ENCODE measurements at regions not wholly inside any gene's neighbourhood (a gene's known extent, or its start where the extent isn't known, plus 50 kb on each side); places are given as distances from the start of the nearest gene placed in this dataset.

GRCh38 chr16:86806838-86807351 is 228.5 kb downstream of the FOXL1 start:
- H3K4me3 ChIP-seq = no peak overlapping the region
- TF ChIP-seq, protein P1, sequence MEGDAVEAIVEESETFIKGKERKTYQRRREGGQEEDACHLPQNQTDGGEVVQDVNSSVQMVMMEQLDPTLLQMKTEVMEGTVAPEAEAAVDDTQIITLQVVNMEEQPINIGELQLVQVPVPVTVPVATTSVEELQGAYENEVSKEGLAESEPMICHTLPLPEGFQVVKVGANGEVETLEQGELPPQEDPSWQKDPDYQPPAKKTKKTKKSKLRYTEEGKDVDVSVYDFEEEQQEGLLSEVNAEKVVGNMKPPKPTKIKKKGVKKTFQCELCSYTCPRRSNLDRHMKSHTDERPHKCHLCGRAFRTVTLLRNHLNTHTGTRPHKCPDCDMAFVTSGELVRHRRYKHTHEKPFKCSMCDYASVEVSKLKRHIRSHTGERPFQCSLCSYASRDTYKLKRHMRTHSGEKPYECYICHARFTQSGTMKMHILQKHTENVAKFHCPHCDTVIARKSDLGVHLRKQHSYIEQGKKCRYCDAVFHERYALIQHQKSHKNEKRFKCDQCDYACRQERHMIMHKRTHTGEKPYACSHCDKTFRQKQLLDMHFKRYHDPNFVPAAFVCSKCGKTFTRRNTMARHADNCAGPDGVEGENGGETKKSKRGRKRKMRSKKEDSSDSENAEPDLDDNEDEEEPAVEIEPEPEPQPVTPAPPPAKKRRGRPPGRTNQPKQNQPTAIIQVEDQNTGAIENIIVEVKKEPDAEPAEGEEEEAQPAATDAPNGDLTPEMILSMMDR (IDR thresholded peaks at IDR 0.05) = no peak
- H3K36me3 ChIP-seq = no peaks in the 10 kb centered on the region
- peaks cover 0 to 13% of the 10 kb centered on the region in 2 donors for H3K4me1 ChIP-seq (ENCODE audit: control insufficient read depth in 1 of 2, low read depth in 2 of 2)
- no peaks in the 10 kb centered on the region for H3K9me3 ChIP-seq
- ATAC-seq (ENCODE audit: insufficient number of reproducible peaks, low FRiP score, low read depth) (no peak), DNase-seq (ENCODE audit: low spot score) (no peak)
- no peak overlapping the region for H3K27ac ChIP-seq
- no peaks in the 10 kb centered on the region for H3K27me3 ChIP-seq (replicated peaks; ENCODE audit: insufficient read depth)

- Histone ChIP-seq H3K27me3 (replicated peaks; ENCODE audit: insufficient read depth) (no peaks in the 10 kb centered on the region), H3K9me3 (no peaks in the 10 kb centered on the region), H3K27ac (no peak overlapping the region), H3K36me3 (no peaks in the 10 kb centered on the region), H3K4me3 (no peak overlapping the region), H3K4me1 (ENCODE audit: control insufficient read depth in 1 of 2, low read depth in 2 of 2) (peaks cover 0 to 13% of the 10 kb centered on the region in 2 donors)
- TF ChIP-seq, protein P1 (IDR thresholded peaks at IDR 0.05) = no peak
- DNase-seq (ENCODE audit: low spot score) (no peak), ATAC-seq (ENCODE audit: insufficient number of reproducible peaks, low FRiP score, low read depth) (no peak)
Observed at GRCh38 chr16:86808863-86809444, 230.6 kb downstream of the FOXL1 start.

GRCh38 chr16:86809458-86809955 is 231.2 kb downstream of the FOXL1 start:
- DNase-seq (ENCODE audit: low spot score) (no peak), ATAC-seq (ENCODE audit: insufficient number of reproducible peaks, low FRiP score, low read depth) (peak; percentile 19)
- H3K27me3 ChIP-seq (replicated peaks; ENCODE audit: insufficient read depth) = no peaks in the 10 kb centered on the region
- no peaks in the 10 kb centered on the region for H3K36me3 ChIP-seq
- H3K4me3 ChIP-seq = no peak overlapping the region
- TF ChIP-seq, protein P1 (IDR thresholded peaks at IDR 0.05) = no peak
- H3K9me3 ChIP-seq = no peaks in the 10 kb centered on the region
- H3K27ac ChIP-seq = no peak overlapping the region
- H3K4me1 ChIP-seq (ENCODE audit: control insufficient read depth in 1 of 2, low read depth in 2 of 2) = peaks cover 0 to 13% of the 10 kb centered on the region in 2 donors

- ATAC-seq (ENCODE audit: insufficient number of reproducible peaks, low FRiP score, low read depth) (no peak), DNase-seq (ENCODE audit: low spot score) (no peak)
- no peak overlapping the region for H3K4me3 ChIP-seq
- H3K27me3 ChIP-seq (replicated peaks; ENCODE audit: insufficient read depth) = no peaks in the 10 kb centered on the region
- H3K27ac ChIP-seq = no peak overlapping the region
- no peaks in the 10 kb centered on the region for H3K36me3 ChIP-seq
- no peaks in the 10 kb centered on the region for H3K9me3 ChIP-seq
- TF ChIP-seq, protein P1 (IDR thresholded peaks at IDR 0.05) = no peak
- peaks cover 0 to 10% of the 10 kb centered on the region in 2 donors for H3K4me1 ChIP-seq (ENCODE audit: control insufficient read depth in 1 of 2, low read depth in 2 of 2)
Observed at GRCh38 chr16:86810062-86810461, 231.7 kb downstream of the FOXL1 start.

DNA sequence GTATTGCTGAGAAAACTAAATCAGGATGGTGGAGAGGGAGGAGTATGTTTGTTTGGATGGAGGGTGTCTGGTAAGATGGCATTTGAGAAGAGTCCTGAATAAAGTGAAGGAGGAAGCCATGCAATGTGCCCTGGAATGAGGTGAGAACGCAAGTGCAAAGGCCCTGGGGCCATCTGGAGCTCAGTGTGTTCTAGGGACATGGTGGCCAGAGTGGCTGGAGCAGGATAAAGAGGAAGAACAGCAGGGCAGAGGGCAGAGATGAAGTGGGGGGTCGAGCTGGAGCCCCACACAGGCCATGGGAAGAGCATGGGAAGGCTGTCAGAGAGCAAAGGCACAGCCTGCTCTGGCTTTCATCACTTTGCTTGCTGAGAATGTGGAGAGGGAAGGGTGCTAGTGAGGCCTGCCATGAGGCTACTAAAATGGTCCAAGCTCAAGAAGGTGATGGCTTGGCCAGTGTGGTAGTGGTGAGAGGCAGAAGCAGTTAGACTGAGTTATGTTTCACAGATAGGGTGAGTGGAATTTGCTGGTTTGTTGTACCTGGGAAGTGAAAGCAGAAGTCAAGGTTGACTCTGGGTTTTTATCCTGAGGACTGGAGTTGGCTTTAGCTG is 234.1 kb downstream of the FOXL1 start:
- Histone ChIP-seq H3K27ac (no peak overlapping the region), H3K4me3 (no peak overlapping the region), H3K4me1 (ENCODE audit: control insufficient read depth in 1 of 2, low read depth in 2 of 2) (no peaks in the 10 kb centered on the region), H3K9me3 (no peaks in the 10 kb centered on the region), H3K27me3 (replicated peaks; ENCODE audit: insufficient read depth) (no peaks in the 10 kb centered on the region), H3K36me3 (no peaks in the 10 kb centered on the region)
- ATAC-seq (ENCODE audit: insufficient number of reproducible peaks, low FRiP score, low read depth) (no peak), DNase-seq (ENCODE audit: low spot score) (no peak)
- TF ChIP-seq, protein P1 (IDR thresholded peaks at IDR 0.05) = no peak

All from thoracic aorta (tissue), 2 donors.